HEK293 (cell line): ENCODE measurements at regions not wholly inside any gene's neighbourhood (a gene's known extent, or its start where the extent isn't known, plus 50 kb on each side); places are given as distances from the start of the nearest gene placed in this dataset.

Source experiments
- YY1 ChIP-seq: fragments of 450-650 bp; formaldehyde crosslinking; IDR thresholded peaks from 2 replicates; pipeline ENCODE4 v1.5.1; 2018; ENCODE audit warnings: missing biosample characterization, missing genetic modification characterization
- ZBTB17 ChIP-seq: fragments of 450-650 bp; formaldehyde crosslinking; IDR thresholded peaks from 2 replicates; pipeline ENCODE4 v1.5.1; 2016; ENCODE audit warnings: missing biosample characterization, missing genetic modification characterization
- ZNF24 ChIP-seq: fragments of 450-650 bp; formaldehyde crosslinking; IDR thresholded peaks from 2 replicates; pipeline ENCODE4 v1.5.1; 2016; ENCODE audit warnings: missing biosample characterization, missing genetic modification characterization
- ZNF501 ChIP-seq: fragments of 450-650 bp; formaldehyde crosslinking; IDR thresholded peaks from 2 replicates; pipeline ENCODE4 v1.5.1; 2016; ENCODE audit warnings: missing biosample characterization, missing genetic modification characterization

DNA sequence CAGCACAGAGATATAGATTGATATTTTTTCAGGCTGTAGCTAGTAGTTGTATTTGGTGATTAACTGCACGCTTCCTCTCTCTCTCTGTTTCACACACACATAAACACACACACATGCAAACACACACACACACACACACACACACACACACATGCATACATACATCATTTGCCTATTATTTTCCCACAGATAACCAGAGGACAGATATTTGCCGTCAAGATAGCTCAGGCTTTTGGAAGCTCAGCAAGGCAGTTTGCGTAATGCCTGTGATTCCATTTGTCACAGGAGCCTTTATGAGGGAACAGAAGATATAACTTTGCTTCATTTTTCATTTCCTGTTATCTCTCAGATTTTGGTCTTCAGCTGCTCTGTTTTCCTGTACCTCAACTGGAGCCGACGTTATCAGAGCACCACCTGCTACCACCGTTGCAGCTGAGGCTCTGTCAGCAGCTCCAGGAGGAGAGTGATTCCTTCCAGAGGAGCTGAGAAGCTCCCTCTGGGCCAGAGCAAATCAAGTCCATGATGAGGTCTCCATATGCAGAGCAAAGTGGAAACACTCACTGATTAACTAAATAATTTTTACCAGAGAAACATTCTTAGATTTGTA lies 341.9 kb upstream of the PIK3C3 start:
- TF ChIP-seq ZBTB17 (tag by site-specific recombination) (no peak), ZNF24 (no peak), ZNF501 (no peak), YY1 (tag by site-specific recombination) (no peak)
